HuH-7 (cell line): ENCODE measurements at regions not wholly inside any gene's neighbourhood (a gene's known extent, or its start where the extent isn't known, plus 50 kb on each side); places are given as distances from the start of the nearest gene placed in this dataset.
A peak's percentile ranks its signal among the peaks of the same experiment; 100 is the strongest.
"Not testable (repeated sequence)": the region's sequence is repeated elsewhere in the genome, so short reads cannot be mapped to it uniquely, and the experiment has no call there.

ENCODE experiments used
- DNase-seq: peaks from one replicate; pipeline ENCODE4 v3.0.0; 2011; ENCODE audit warnings: low spot score

GRCh38 chr10:29363930-29364329, 75.1 kb downstream of the LYZL1 start:
- not testable (repeated sequence) for DNase-seq

- not testable (repeated sequence) for DNase-seq
Measured at GRCh38 chr10:29366206-29366605, 77.3 kb downstream of the LYZL1 start.

- no peak for DNase-seq
Measured at GRCh38 chr10:29369419-29369818, 80.5 kb downstream of the LYZL1 start.

- no peak for DNase-seq
Measured at GRCh38 chr10:29370097-29371092, 81.5 kb downstream of the LYZL1 start.

- no peak for DNase-seq
Measured at GRCh38 chr10:29372920-29373319, 84.0 kb downstream of the LYZL1 start.

GRCh38 chr10:29374162-29374561, 85.3 kb downstream of the LYZL1 start:
- DNase-seq, result no peak

GRCh38 chr10:29375888-29376287, 87.0 kb downstream of the LYZL1 start:
- DNase-seq, result no peak

GRCh38 chr10:29377333-29377961, 88.6 kb downstream of the LYZL1 start:
- DNase-seq, result peak; percentile 47

GRCh38 chr10:29378106-29378505, 89.2 kb downstream of the LYZL1 start:
- DNase-seq, result no peak

GRCh38 chr10:29379208-29379607, 90.3 kb downstream of the LYZL1 start:
- no peak for DNase-seq

GRCh38 chr10:29379777-29380598, 91.1 kb downstream of the LYZL1 start:
- not testable (repeated sequence) for DNase-seq

- DNase-seq, result not testable (repeated sequence)
Measured at GRCh38 chr10:29380599-29381511, 92.0 kb downstream of the LYZL1 start.

GRCh38 chr10:29386342-29386999, 97.6 kb downstream of the LYZL1 start:
- DNase-seq, result peak; percentile 57

GRCh38 chr10:29387269-29387668, 98.4 kb downstream of the LYZL1 start:
- DNase-seq, result no peak

- not testable (repeated sequence) for DNase-seq
Measured at GRCh38 chr10:29388112-29388511, 99.2 kb downstream of the LYZL1 start.

- DNase-seq, result no peak
Measured at GRCh38 chr10:29389493-29389892, 100.6 kb downstream of the LYZL1 start.

GRCh38 chr10:29389935-29390334, 101.1 kb downstream of the LYZL1 start:
- no peak for DNase-seq

GRCh38 chr10:29392376-29393021, 103.6 kb downstream of the LYZL1 start:
- peak; percentile 66 for DNase-seq

GRCh38 chr10:29394321-29394932, 105.6 kb downstream of the LYZL1 start:
- no peak for DNase-seq

- DNase-seq, result no peak
Measured at GRCh38 chr10:29395409-29395808, 106.5 kb downstream of the LYZL1 start.
